NT2/D1 (cell line): ENCODE measurements at regions not wholly inside any gene's neighbourhood (a gene's known extent, or its start where the extent isn't known, plus 50 kb on each side); places are given as distances from the start of the nearest gene placed in this dataset.

Experiments
- SUZ12 ChIP-seq: IDR thresholded peaks from 2 replicates; pipeline ENCODE4 v1.6.1; 2011; ENCODE audit not compliant: insufficient read length, insufficient read depth; ENCODE audit errors: extremely low read depth
- YY1 ChIP-seq: IDR thresholded peaks from 2 replicates; pipeline ENCODE4 v1.6.1; 2011; ENCODE audit not compliant: insufficient read length, insufficient read depth
- ZNF274 ChIP-seq: IDR thresholded peaks from 2 replicates; pipeline ENCODE4 v1.6.1; 2011; ENCODE audit warnings: mild to moderate bottlenecking, low read depth, low read length

GRCh38 chr5:67306965-67307607 is 110.5 kb upstream of the CD180 start:
- TF ChIP-seq SUZ12 (no peak), YY1 (no peak), ZNF274 (no peak)
